RWPE2 (cell line): ENCODE measurements at regions not wholly inside any gene's neighbourhood (a gene's known extent, or its start where the extent isn't known, plus 50 kb on each side); places are given as distances from the start of the nearest gene placed in this dataset.
"Not testable (repeated sequence)": the region's sequence is repeated elsewhere in the genome, so short reads cannot be mapped to it uniquely, and the experiment has no call there.

Experiments
- ATAC-seq: fragments of 200-7000 bp; cut with Tn5 transposase; 3 replicates; pipeline ENCODE4 v1.9.1; 2021; ENCODE audit warnings: low read depth
- DNase-seq: peaks from one replicate; pipeline ENCODE4 v3.0.0-alpha.2; 2020; ENCODE audit warnings: low spot score
- H3K27ac ChIP-seq: fragments of 450-650 bp; 2 replicates; pipeline ENCODE4 v1.5.1; 2017; ENCODE audit warnings: mild to moderate bottlenecking; ENCODE audit not compliant: poor library complexity, severe bottlenecking
- H3K27me3 ChIP-seq: fragments of 250-450 bp; sonication (Bioruptor Pico); 2 replicates; pipeline ENCODE4 v1.5.1; 2021; ENCODE audit warnings: mild to moderate bottlenecking, moderate library complexity; ENCODE audit not compliant: insufficient read depth, poor library complexity, severe bottlenecking
- H3K36me3 ChIP-seq: fragments of 250-450 bp; sonication (Bioruptor Pico); 2 replicates; pipeline ENCODE4 v1.5.1; 2020; ENCODE audit warnings: low read depth, mild to moderate bottlenecking, moderate library complexity
- H3K4me1 ChIP-seq: fragments of 250-450 bp; sonication (Bioruptor Pico); 2 replicates; pipeline ENCODE4 v1.5.1; 2021; ENCODE audit warnings: mild to moderate bottlenecking, moderate library complexity; ENCODE audit not compliant: insufficient read depth, poor library complexity, severe bottlenecking
- H3K4me3 ChIP-seq: fragments of 250-450 bp; sonication (Bioruptor Pico); 2 replicates; pipeline ENCODE4 v1.5.1; 2021; ENCODE audit warnings: mild to moderate bottlenecking, moderate library complexity; ENCODE audit not compliant: severe bottlenecking
- H3K9me3 ChIP-seq: fragments of 250-450 bp; sonication (Bioruptor Pico); 2 replicates; pipeline ENCODE4 v1.5.1; 2021; ENCODE audit warnings: mild to moderate bottlenecking, moderate library complexity; ENCODE audit not compliant: severe bottlenecking
- CTCF ChIP-seq: fragments of 450-650 bp; IDR thresholded peaks from one replicate; pipeline ENCODE4 v1.5.1; 2017; ENCODE audit warnings: mild to moderate bottlenecking, moderate library complexity; ENCODE audit not compliant: poor library complexity, severe bottlenecking

GRCh38 chr18:52237551-52237950 lies 102.4 kb upstream of the DCC start:
- Histone ChIP-seq H3K27me3 (no peaks in the 10 kb centered on the region), H3K36me3 (no peaks in the 10 kb centered on the region), H3K27ac (peak overlapping the region; percentile 83), H3K4me3 (no peak overlapping the region), H3K4me1 (peaks cover 20% of the 10 kb centered on the region), H3K9me3 (no peaks in the 10 kb centered on the region)
- DNase-seq = no peak
- TF ChIP-seq CTCF = no peak
- peak; percentile 99 for ATAC-seq

GRCh38 chr18:52242711-52243110 lies 97.3 kb upstream of the DCC start:
- Histone ChIP-seq H3K27me3 (no peaks in the 10 kb centered on the region), H3K36me3 (no peaks in the 10 kb centered on the region), H3K9me3 (no peaks in the 10 kb centered on the region), H3K27ac (no peak overlapping the region), H3K4me3 (no peak overlapping the region), H3K4me1 (peaks cover 4% of the 10 kb centered on the region)
- DNase-seq = no peak
- ATAC-seq = no peak
- no peak for TF ChIP-seq CTCF

GRCh38 chr18:52244658-52245057 lies 95.3 kb upstream of the DCC start:
- DNase-seq = no peak
- H3K27ac ChIP-seq = no peak overlapping the region

GRCh38 chr18:52254367-52254766 lies 85.6 kb upstream of the DCC start:
- no peaks in the 10 kb centered on the region for H3K27me3 ChIP-seq
- H3K27ac ChIP-seq = peak overlapping the region; percentile 90
- TF ChIP-seq CTCF = no peak
- ATAC-seq (peak; percentile 94), DNase-seq (peak; percentile 34)
- no peak overlapping the region for H3K4me3 ChIP-seq
- H3K36me3 ChIP-seq = no peaks in the 10 kb centered on the region
- H3K4me1 ChIP-seq = peaks cover 4% of the 10 kb centered on the region
- H3K9me3 ChIP-seq = no peaks in the 10 kb centered on the region

More at GRCh38 chr18:52244658-52245057, 95.3 kb upstream of the DCC start:
- Histone ChIP-seq H3K36me3 (no peaks in the 10 kb centered on the region), H3K27me3 (no peaks in the 10 kb centered on the region), H3K4me1 (no peaks in the 10 kb centered on the region), H3K9me3 (no peaks in the 10 kb centered on the region), H3K4me3 (no peak overlapping the region)
- no peak for TF ChIP-seq CTCF
- no peak for ATAC-seq

- not testable (repeated sequence) for DNase-seq, H3K27ac ChIP-seq, H3K36me3 ChIP-seq, H3K4me1 ChIP-seq, ATAC-seq, H3K4me3 ChIP-seq, H3K9me3 ChIP-seq, H3K27me3 ChIP-seq
Observed at GRCh38 chr18:52257417-52257816, 82.6 kb upstream of the DCC start.

- no peak overlapping the region for H3K27ac ChIP-seq
- TF ChIP-seq CTCF = no peak
- DNase-seq (no peak), ATAC-seq (no peak)
- H3K4me1 ChIP-seq = no peaks in the 10 kb centered on the region
- H3K36me3 ChIP-seq = no peaks in the 10 kb centered on the region
- no peaks in the 10 kb centered on the region for H3K9me3 ChIP-seq
- H3K27me3 ChIP-seq = no peaks in the 10 kb centered on the region
- H3K4me3 ChIP-seq = no peak overlapping the region
Observed at GRCh38 chr18:52275817-52276216, 64.2 kb upstream of the DCC start.
